Skeletal muscle tissue (tissue), 3 donors: ENCODE measurements at regions not wholly inside any gene's neighbourhood (a gene's known extent, or its start where the extent isn't known, plus 50 kb on each side); places are given as distances from the start of the nearest gene placed in this dataset.

Experiments
- H3K27ac ChIP-seq: one replicate; pipeline ENCODE4 v1.7.0; 2013; ENCODE audit warnings: mild to moderate bottlenecking, low read depth, low read length, inconsistent platforms
- H3K27me3 ChIP-seq, 3 donors: one replicate each; pipeline ENCODE4 v1.7.0; 2013; ENCODE audit warnings: low read length in 3 of 3; ENCODE audit not compliant: control insufficient read depth in 3 of 3, insufficient read depth in 3 of 3
- H3K36me3 ChIP-seq, 3 donors: one replicate each; pipeline ENCODE4 v1.7.0; 2013; ENCODE audit warnings: low read length in 3 of 3; ENCODE audit not compliant: control insufficient read depth in 3 of 3, insufficient read depth in 3 of 3
- H3K4me1 ChIP-seq, 3 donors: one replicate each; pipeline ENCODE4 v1.7.0; 2013; ENCODE audit warnings: low read length in 3 of 3, mild to moderate bottlenecking in 3 of 3; ENCODE audit not compliant: control insufficient read depth in 3 of 3, insufficient read depth in 3 of 3
- H3K4me3 ChIP-seq, 3 donors: one replicate each; pipeline ENCODE4 v1.7.0; 2013; ENCODE audit warnings: low read length in 3 of 3
- H3K9ac ChIP-seq, 3 donors: one replicate each; pipeline ENCODE4 v1.7.0; 2013; ENCODE audit warnings: low read length in 3 of 3, mild to moderate bottlenecking in 3 of 3, moderate library complexity in 2 of 3, low read depth in 1 of 3
- H3K9me3 ChIP-seq, 3 donors: one replicate each; pipeline ENCODE4 v1.7.0; 2013; ENCODE audit warnings: low read length in 3 of 3; ENCODE audit not compliant: control insufficient read depth in 3 of 3
- donor health status: Osteomylitis.

GRCh38 chr4:129220254-129220653 lies 124.3 kb downstream of the C4orf33 start:
- Histone ChIP-seq H3K27me3 (no peaks in the 10 kb centered on the region), H3K36me3 (no peaks in the 10 kb centered on the region), H3K4me1 (no peaks in the 10 kb centered on the region), H3K27ac (no peak overlapping the region), H3K4me3 (no peak overlapping the region), H3K9ac (no peak overlapping the region), H3K9me3 (no peaks in the 10 kb centered on the region)

- Histone ChIP-seq H3K27me3 (no peaks in the 10 kb centered on the region), H3K4me3 (no peak overlapping the region), H3K9me3 (no peaks in the 10 kb centered on the region), H3K4me1 (no peaks in the 10 kb centered on the region), H3K27ac (no peak overlapping the region), H3K9ac (no peak overlapping the region), H3K36me3 (no peaks in the 10 kb centered on the region)
Observed at GRCh38 chr4:129223945-129224344, 128.0 kb downstream of the C4orf33 start.

GRCh38 chr4:129230846-129231245 lies 134.9 kb downstream of the C4orf33 start:
- no peak overlapping the region for H3K4me3 ChIP-seq
- H3K9me3 ChIP-seq: no peaks in the 10 kb centered on the region
- no peaks in the 10 kb centered on the region for H3K27me3 ChIP-seq
- H3K36me3 ChIP-seq: no peaks in the 10 kb centered on the region
- H3K27ac ChIP-seq: no peak overlapping the region
- H3K4me1 ChIP-seq: no peaks in the 10 kb centered on the region
- H3K9ac ChIP-seq: no peak overlapping the region

GRCh38 chr4:129231945-129232588 lies 136.1 kb downstream of the C4orf33 start:
- H3K36me3 ChIP-seq: no peaks in the 10 kb centered on the region
- H3K4me3 ChIP-seq: no peak overlapping the region
- H3K27ac ChIP-seq: no peak overlapping the region
- no peaks in the 10 kb centered on the region for H3K4me1 ChIP-seq
- H3K27me3 ChIP-seq: no peaks in the 10 kb centered on the region
- no peaks in the 10 kb centered on the region for H3K9me3 ChIP-seq
- H3K9ac ChIP-seq: no peak overlapping the region

GRCh38 chr4:129232589-129233337 lies 136.8 kb downstream of the C4orf33 start:
- no peaks in the 10 kb centered on the region for H3K36me3 ChIP-seq
- no peaks in the 10 kb centered on the region for H3K27me3 ChIP-seq
- H3K9me3 ChIP-seq: no peaks in the 10 kb centered on the region
- no peak overlapping the region for H3K4me3 ChIP-seq
- H3K27ac ChIP-seq: no peak overlapping the region
- H3K4me1 ChIP-seq: no peaks in the 10 kb centered on the region
- no peak overlapping the region for H3K9ac ChIP-seq

- H3K4me3 ChIP-seq: no peak overlapping the region
- H3K36me3 ChIP-seq: no peaks in the 10 kb centered on the region
- H3K9me3 ChIP-seq: no peaks in the 10 kb centered on the region
- no peaks in the 10 kb centered on the region for H3K27me3 ChIP-seq
- H3K9ac ChIP-seq: no peak overlapping the region
- H3K27ac ChIP-seq: no peak overlapping the region
- no peaks in the 10 kb centered on the region for H3K4me1 ChIP-seq
Observed at GRCh38 chr4:129233691-129234090, 137.7 kb downstream of the C4orf33 start.

GRCh38 chr4:129236351-129236750 lies 140.4 kb downstream of the C4orf33 start:
- no peak overlapping the region for H3K27ac ChIP-seq
- H3K4me3 ChIP-seq: no peak overlapping the region
- no peaks in the 10 kb centered on the region for H3K27me3 ChIP-seq
- no peaks in the 10 kb centered on the region for H3K9me3 ChIP-seq
- H3K9ac ChIP-seq: no peak overlapping the region
- H3K36me3 ChIP-seq: no peaks in the 10 kb centered on the region
- peaks cover 0 to 5% (median 0%) of the 10 kb centered on the region in 3 donors for H3K4me1 ChIP-seq

GRCh38 chr4:129239088-129239487 lies 143.1 kb downstream of the C4orf33 start:
- peaks cover 0 to 5% (median 0%) of the 10 kb centered on the region in 3 donors for H3K4me1 ChIP-seq
- H3K4me3 ChIP-seq: no peak overlapping the region
- H3K9ac ChIP-seq: no peak overlapping the region
- H3K36me3 ChIP-seq: no peaks in the 10 kb centered on the region
- H3K27ac ChIP-seq: no peak overlapping the region
- no peaks in the 10 kb centered on the region for H3K9me3 ChIP-seq
- no peaks in the 10 kb centered on the region for H3K27me3 ChIP-seq

- H3K36me3 ChIP-seq: no peaks in the 10 kb centered on the region
- H3K4me3 ChIP-seq: no peak overlapping the region
- no peaks in the 10 kb centered on the region for H3K27me3 ChIP-seq
- H3K9me3 ChIP-seq: no peaks in the 10 kb centered on the region
- H3K27ac ChIP-seq: no peak overlapping the region
- no peak overlapping the region for H3K9ac ChIP-seq
- H3K4me1 ChIP-seq: peaks cover 0 to 5% (median 0%) of the 10 kb centered on the region in 3 donors
Observed at GRCh38 chr4:129240816-129241215, 144.9 kb downstream of the C4orf33 start.

- H3K9ac ChIP-seq: no peak overlapping the region
- H3K4me3 ChIP-seq: no peak overlapping the region
- no peaks in the 10 kb centered on the region for H3K36me3 ChIP-seq
- H3K9me3 ChIP-seq: no peaks in the 10 kb centered on the region
- no peaks in the 10 kb centered on the region for H3K4me1 ChIP-seq
- H3K27ac ChIP-seq: no peak overlapping the region
- peaks cover 0 to 5% (median 0%) of the 10 kb centered on the region in 3 donors for H3K27me3 ChIP-seq
Observed at GRCh38 chr4:129246145-129246544, 150.2 kb downstream of the C4orf33 start.
